ENCODE measurements at regions not wholly inside any gene's neighbourhood (a gene's known extent, or its start where the extent isn't known, plus 50 kb on each side); places are given as distances from the start of the nearest gene placed in this dataset.
"Not testable (repeated sequence)": the region's sequence is repeated elsewhere in the genome, so short reads cannot be mapped to it uniquely, and the experiment has no call there.

DNA sequence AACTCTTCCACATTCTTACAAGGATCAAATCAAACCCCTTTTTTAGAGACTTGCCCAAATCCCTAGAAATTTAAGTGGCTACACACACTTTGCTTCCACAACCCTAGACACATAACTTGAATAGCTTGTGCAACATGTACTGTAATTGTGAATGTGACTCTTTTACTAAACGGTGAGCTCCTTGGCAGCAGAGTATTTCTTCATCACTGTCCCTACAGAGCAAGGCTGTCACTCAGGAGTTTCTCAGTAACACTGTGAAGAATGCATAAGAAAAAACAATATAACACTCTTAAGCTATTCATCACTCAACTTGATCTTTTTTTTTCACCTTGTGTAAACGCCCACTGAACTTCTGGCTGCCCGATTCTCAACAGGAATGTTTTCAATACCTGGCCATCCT is 53.8 kb upstream of the ADAMTS18 start:
- peaks cover 11% of the 10 kb centered on the region for H3K27me3 Mint-ChIP-seq (ENCODE audit: low read depth)
- H3K4me1 Mint-ChIP-seq (ENCODE audit: low read depth), result no peaks in the 10 kb centered on the region
- H3K27ac Mint-ChIP-seq, result no peak overlapping the region
- CTCF ChIA-PET, result no interaction called here
- no peak overlapping the region for H3K4me3 Mint-ChIP-seq
- DNase-seq, result no peak
- no peaks in the 10 kb centered on the region for H3K36me3 Mint-ChIP-seq (ENCODE audit: low read depth)
- intact Hi-C loops (cut with micrococcal nuclease), result no loop called here
- H3K9me3 Mint-ChIP-seq, result peaks cover 2% of the 10 kb centered on the region

DNA sequence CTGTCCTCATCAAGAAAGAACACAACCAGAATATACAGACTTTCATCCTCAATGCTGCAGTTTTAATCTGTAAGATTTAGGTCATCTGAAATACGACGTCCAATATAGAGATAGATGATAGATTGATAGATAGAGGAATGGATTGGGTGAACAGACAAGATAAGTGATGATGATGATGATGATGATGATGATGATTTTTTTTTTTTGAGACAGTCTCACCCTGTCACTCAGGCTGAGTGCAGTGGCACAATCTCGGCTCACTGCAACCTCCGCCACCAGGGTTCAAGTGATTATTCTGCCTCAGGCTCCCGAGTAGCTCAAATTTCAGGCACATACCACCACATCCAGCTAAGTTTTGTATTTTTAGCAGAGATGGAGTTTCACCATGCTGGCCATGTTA is 56.3 kb upstream of the ADAMTS18 start:
- Mint-ChIP-seq H3K36me3 (ENCODE audit: low read depth) (no peaks in the 10 kb centered on the region), H3K27ac (no peak overlapping the region), H3K27me3 (ENCODE audit: low read depth) (peaks cover 2% of the 10 kb centered on the region), H3K4me3 (no peak overlapping the region), H3K9me3 (peaks cover 2% of the 10 kb centered on the region), H3K4me1 (ENCODE audit: low read depth) (no peaks in the 10 kb centered on the region)
- CTCF ChIA-PET, result no interaction called here
- intact Hi-C loops (cut with micrococcal nuclease), result no loop called here
- no peak for DNase-seq

DNA sequence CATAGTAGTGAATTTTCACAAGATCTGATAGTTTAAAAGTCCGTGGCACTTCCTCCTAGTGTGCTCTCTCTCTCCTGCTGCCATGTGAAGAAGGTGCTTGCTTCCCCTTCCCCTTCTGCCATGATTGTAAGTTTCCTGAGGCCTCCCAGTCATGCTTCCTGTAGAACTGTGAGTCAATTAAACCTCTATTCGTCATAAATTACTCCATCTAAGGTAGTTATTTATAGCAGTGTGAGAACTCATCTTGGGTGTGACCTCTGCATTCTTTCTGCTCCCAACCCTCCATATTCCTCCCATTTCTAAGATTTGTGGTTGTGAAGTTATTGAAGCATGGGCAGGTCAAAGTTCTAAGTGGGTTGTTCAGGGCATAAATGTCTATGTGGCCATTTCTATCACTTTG is 62.1 kb upstream of the ADAMTS18 start:
- CTCF ChIA-PET, result no interaction called here
- Mint-ChIP-seq H3K27ac (no peak overlapping the region), H3K36me3 (ENCODE audit: low read depth) (no peaks in the 10 kb centered on the region), H3K27me3 (ENCODE audit: low read depth) (peaks cover 6% of the 10 kb centered on the region), H3K4me3 (no peak overlapping the region), H3K4me1 (ENCODE audit: low read depth) (no peaks in the 10 kb centered on the region), H3K9me3 (peaks cover 4% of the 10 kb centered on the region)
- DNase-seq, result no peak
- intact Hi-C loops (cut with micrococcal nuclease), result no loop called here

DNA sequence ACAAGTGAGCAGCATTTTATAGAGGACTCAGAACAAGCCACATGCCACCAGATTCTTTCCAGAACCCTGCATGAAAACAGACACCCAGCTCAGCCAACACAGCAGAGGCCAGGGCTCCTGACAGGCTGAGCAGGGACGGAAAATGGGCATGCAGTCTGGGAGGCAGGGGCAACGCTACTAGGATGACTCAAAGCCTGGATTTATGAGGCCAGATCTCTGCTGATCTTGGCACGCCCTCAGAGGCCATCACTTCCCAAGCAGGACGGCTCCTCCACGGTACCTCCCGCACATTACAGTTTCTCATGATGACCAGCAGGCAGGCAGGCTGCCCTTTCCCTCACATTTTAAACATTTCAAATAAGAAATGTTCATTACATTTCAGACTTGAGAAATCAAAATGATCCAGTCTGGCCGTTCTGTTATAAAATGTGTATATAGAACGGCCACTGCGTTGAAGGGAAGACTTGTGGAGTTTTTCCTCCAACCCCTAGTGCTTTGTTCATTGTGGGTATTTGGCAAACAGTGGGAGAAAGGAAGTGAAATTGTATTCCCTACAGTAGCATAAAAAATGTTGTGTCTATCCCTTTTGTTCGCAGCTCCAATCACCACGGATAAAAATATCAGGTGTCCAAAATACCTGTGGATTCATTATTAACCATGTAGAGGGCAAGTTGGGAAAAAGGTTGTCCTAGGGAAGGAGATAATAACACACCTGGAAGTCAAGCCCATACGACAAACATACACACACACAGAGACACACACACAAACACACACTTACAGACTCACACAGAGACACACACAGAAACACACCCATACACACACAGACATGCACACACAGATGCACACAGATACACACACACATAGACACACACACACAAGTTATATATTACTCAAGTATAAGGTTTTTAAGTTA is 64.8 kb upstream of the ADAMTS18 start:
- Mint-ChIP-seq H3K9me3 (peaks cover 4% of the 10 kb centered on the region), H3K36me3 (ENCODE audit: low read depth) (no peaks in the 10 kb centered on the region), H3K27ac (no peak overlapping the region), H3K27me3 (ENCODE audit: low read depth) (peaks cover 8% of the 10 kb centered on the region), H3K4me1 (ENCODE audit: low read depth) (no peaks in the 10 kb centered on the region), H3K4me3 (no peak overlapping the region)
- DNase-seq, result no peak
- CTCF ChIA-PET, result no interaction called here
- intact Hi-C loops (cut with micrococcal nuclease), result no loop called here

GRCh38 chr16:77500286-77500598 is 65.4 kb upstream of the ADAMTS18 start:
- no peak overlapping the region for H3K27ac Mint-ChIP-seq
- intact Hi-C loops (cut with micrococcal nuclease), result no loop called here
- H3K9me3 Mint-ChIP-seq, result peaks cover 4% of the 10 kb centered on the region
- peaks cover 8% of the 10 kb centered on the region for H3K27me3 Mint-ChIP-seq (ENCODE audit: low read depth)
- no peaks in the 10 kb centered on the region for H3K4me1 Mint-ChIP-seq (ENCODE audit: low read depth)
- no peaks in the 10 kb centered on the region for H3K36me3 Mint-ChIP-seq (ENCODE audit: low read depth)
- no peak for DNase-seq
- H3K4me3 Mint-ChIP-seq, result no peak overlapping the region
- CTCF ChIA-PET, result no interaction called here

DNA sequence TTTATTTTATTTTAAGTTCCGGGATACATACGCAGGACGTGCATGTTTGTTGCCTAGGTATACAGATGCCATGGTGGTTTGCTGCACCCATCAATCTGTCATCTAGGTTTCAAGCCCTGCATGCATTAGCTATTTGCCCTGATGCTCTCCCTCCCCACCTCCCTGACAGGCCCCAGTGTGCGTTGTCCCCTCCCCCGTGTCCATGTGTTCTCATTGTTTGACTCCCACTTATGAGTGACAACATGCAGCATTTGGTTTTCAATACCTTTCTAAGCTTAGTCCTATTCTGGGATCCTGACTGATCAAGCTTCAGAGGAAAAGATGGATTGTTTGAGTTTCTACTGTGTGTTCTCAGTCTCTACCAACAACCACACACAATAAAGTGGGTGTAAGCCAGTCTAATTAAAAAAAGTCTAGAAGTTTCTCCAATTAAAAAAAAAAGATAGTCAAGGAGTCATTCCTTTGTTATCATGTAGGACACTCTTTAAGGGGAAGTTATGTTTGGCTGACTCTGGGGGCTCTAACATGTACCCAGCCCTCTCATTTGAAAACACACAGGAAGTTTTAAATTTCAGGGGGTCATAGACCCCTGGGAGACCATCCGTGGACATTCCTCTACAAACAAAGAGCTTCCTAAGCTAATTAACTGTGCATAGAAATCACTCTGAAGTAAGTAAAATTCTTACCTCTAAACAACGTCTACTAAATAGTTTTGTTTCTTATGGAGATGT is 66.3 kb upstream of the ADAMTS18 start:
- H3K36me3 Mint-ChIP-seq (ENCODE audit: low read depth), result no peaks in the 10 kb centered on the region
- H3K9me3 Mint-ChIP-seq, result peaks cover 4% of the 10 kb centered on the region
- intact Hi-C loops (cut with micrococcal nuclease), result no loop called here
- CTCF ChIA-PET, result no interaction called here
- peaks cover 8% of the 10 kb centered on the region for H3K27me3 Mint-ChIP-seq (ENCODE audit: low read depth)
- no peaks in the 10 kb centered on the region for H3K4me1 Mint-ChIP-seq (ENCODE audit: low read depth)
- H3K27ac Mint-ChIP-seq, result no peak overlapping the region
- H3K4me3 Mint-ChIP-seq, result no peak overlapping the region
- DNase-seq, result no peak

DNA sequence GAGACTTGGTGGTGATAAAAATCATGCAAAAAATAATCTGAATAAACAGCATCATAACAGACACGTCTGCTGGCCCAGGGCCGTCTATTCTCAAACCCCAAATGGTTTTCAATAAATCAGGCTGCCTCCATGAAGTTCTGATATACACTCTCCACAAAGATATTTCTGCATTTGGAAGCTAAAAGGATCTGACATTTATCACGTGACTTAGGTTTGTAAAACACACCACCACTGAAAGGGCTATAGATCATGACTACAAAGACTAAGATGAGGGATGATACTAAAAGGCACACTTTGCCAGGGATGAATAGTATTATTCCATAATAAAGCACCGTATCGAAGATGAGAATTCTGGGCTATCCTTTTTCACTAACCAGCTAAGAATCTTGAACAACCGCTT is 67.6 kb upstream of the ADAMTS18 start:
- no peak for DNase-seq
- Mint-ChIP-seq H3K27ac (no peak overlapping the region), H3K36me3 (ENCODE audit: low read depth) (no peaks in the 10 kb centered on the region), H3K9me3 (no peaks in the 10 kb centered on the region), H3K4me1 (ENCODE audit: low read depth) (no peaks in the 10 kb centered on the region), H3K4me3 (no peak overlapping the region), H3K27me3 (ENCODE audit: low read depth) (peaks cover 11% of the 10 kb centered on the region)
- intact Hi-C loops (cut with micrococcal nuclease), result no loop called here
- CTCF ChIA-PET, result no interaction called here

- DNase-seq; H3K27ac Mint-ChIP-seq; H3K27me3 Mint-ChIP-seq (ENCODE audit: low read depth); H3K4me1 Mint-ChIP-seq (ENCODE audit: low read depth); H3K36me3 Mint-ChIP-seq (ENCODE audit: low read depth); CTCF ChIA-PET; H3K9me3 Mint-ChIP-seq; intact Hi-C loops (cut with micrococcal nuclease); H3K4me3 Mint-ChIP-seq: not testable (repeated sequence)
These were observed 71.7 kb upstream of the ADAMTS18 start for GRCh38 chr16:77506492-77506891.

GRCh38 chr16:77509051-77509450 is 74.2 kb upstream of the ADAMTS18 start:
- H3K27ac Mint-ChIP-seq, result no peak overlapping the region
- CTCF ChIA-PET, result no interaction called here
- no peak for DNase-seq
- intact Hi-C loops (cut with micrococcal nuclease), result no loop called here
- H3K27me3 Mint-ChIP-seq (ENCODE audit: low read depth), result peaks cover 5% of the 10 kb centered on the region
- H3K4me3 Mint-ChIP-seq, result no peak overlapping the region
- no peaks in the 10 kb centered on the region for H3K4me1 Mint-ChIP-seq (ENCODE audit: low read depth)
- H3K9me3 Mint-ChIP-seq, result no peaks in the 10 kb centered on the region
- H3K36me3 Mint-ChIP-seq (ENCODE audit: low read depth), result no peaks in the 10 kb centered on the region

DNA sequence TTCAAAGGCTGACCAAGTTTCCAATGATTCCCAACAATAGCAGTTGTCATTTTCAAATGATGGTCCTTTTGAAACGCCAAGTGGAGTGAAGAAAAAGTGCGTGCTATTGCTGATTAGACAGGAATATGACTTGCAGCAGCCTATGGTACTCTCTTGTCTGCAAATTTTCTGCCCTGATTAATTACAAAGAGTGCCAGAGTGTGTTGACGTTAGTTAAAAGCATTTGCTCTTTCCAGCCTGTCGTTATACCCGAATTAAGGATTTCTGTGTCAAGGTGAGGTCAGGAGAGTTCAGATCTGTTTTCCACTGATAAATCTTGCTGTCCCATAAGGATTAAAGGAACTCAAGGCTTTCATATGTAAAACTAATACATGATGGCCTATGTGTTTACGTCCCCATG is 75.0 kb upstream of the ADAMTS18 start:
- CTCF ChIA-PET, result no interaction called here
- no peak overlapping the region for H3K27ac Mint-ChIP-seq
- no peak overlapping the region for H3K4me3 Mint-ChIP-seq

GRCh38 chr16:77511053-77511452 is 76.2 kb upstream of the ADAMTS18 start:
- H3K27ac Mint-ChIP-seq, result no peak overlapping the region
- intact Hi-C loops (cut with micrococcal nuclease), result no loop called here
- H3K4me1 Mint-ChIP-seq (ENCODE audit: low read depth), result no peaks in the 10 kb centered on the region
- DNase-seq, result no peak
- no peaks in the 10 kb centered on the region for H3K36me3 Mint-ChIP-seq (ENCODE audit: low read depth)
- CTCF ChIA-PET, result no interaction called here
- no peaks in the 10 kb centered on the region for H3K9me3 Mint-ChIP-seq
- peaks cover 7% of the 10 kb centered on the region for H3K27me3 Mint-ChIP-seq (ENCODE audit: low read depth)
- H3K4me3 Mint-ChIP-seq, result no peak overlapping the region

More for the DNA sequence above, 75.0 kb upstream of the ADAMTS18 start:
- H3K9me3 Mint-ChIP-seq, result no peaks in the 10 kb centered on the region
- H3K4me1 Mint-ChIP-seq (ENCODE audit: low read depth), result no peaks in the 10 kb centered on the region
- DNase-seq, result no peak
- H3K27me3 Mint-ChIP-seq (ENCODE audit: low read depth), result peaks cover 5% of the 10 kb centered on the region
- intact Hi-C loops (cut with micrococcal nuclease), result no loop called here
- H3K36me3 Mint-ChIP-seq (ENCODE audit: low read depth), result no peaks in the 10 kb centered on the region

- Mint-ChIP-seq H3K4me3 (no peak overlapping the region), H3K27ac (no peak overlapping the region), H3K27me3 (ENCODE audit: low read depth) (peaks cover 6% of the 10 kb centered on the region), H3K36me3 (ENCODE audit: low read depth) (no peaks in the 10 kb centered on the region), H3K9me3 (no peaks in the 10 kb centered on the region), H3K4me1 (ENCODE audit: low read depth) (no peaks in the 10 kb centered on the region)
- no peak for DNase-seq
- intact Hi-C loops (cut with micrococcal nuclease), result no loop called here
- CTCF ChIA-PET, result interaction anchor here (1.5 kb wide), 1 partner anchor 72 kb away, joined by 3 read pairs; no protein-coding TSS in a partner anchor
These were observed 79.8 kb upstream of the ADAMTS18 start for GRCh38 chr16:77514500-77515220.

All from activated naive CD4-positive, alpha-beta T cell treated with anti-CD3 and anti-CD28 coated beads for 36 hours (primary cell).